ENCODE measurements at regions not wholly inside any gene's neighbourhood (a gene's known extent, or its start where the extent isn't known, plus 50 kb on each side); places are given as distances from the start of the nearest gene placed in this dataset.

GRCh38 chr6:170163405-170164170 lies 127.3 kb downstream of the DLL1 start:
- peaks cover 0 to 2% of the 10 kb centered on the region in 2 donors for H3K27me3 ChIP-seq (ENCODE audit: control insufficient read depth in 1 of 2, insufficient read depth in 2 of 2, low read length in 2 of 2)
- H3K9ac ChIP-seq (ENCODE audit: low read length in 2 of 2), result no peak overlapping the region
- H3K4me1 ChIP-seq (ENCODE audit: control insufficient read depth, insufficient read depth, low read length), result peaks cover 12% of the 10 kb centered on the region
- peaks cover 0 to 4% of the 10 kb centered on the region in 2 donors for H3K9me3 ChIP-seq (ENCODE audit: control insufficient read depth in 2 of 2, low read length in 2 of 2)
- H3K36me3 ChIP-seq (ENCODE audit: control insufficient read depth in 2 of 2, insufficient read depth in 2 of 2, low read length in 2 of 2), result no peaks in the 10 kb centered on the region
- H3K27ac ChIP-seq (ENCODE audit: low read length), result no peak overlapping the region
- H3K4me3 ChIP-seq (ENCODE audit: low read length in 2 of 2), result no peak overlapping the region

DNA sequence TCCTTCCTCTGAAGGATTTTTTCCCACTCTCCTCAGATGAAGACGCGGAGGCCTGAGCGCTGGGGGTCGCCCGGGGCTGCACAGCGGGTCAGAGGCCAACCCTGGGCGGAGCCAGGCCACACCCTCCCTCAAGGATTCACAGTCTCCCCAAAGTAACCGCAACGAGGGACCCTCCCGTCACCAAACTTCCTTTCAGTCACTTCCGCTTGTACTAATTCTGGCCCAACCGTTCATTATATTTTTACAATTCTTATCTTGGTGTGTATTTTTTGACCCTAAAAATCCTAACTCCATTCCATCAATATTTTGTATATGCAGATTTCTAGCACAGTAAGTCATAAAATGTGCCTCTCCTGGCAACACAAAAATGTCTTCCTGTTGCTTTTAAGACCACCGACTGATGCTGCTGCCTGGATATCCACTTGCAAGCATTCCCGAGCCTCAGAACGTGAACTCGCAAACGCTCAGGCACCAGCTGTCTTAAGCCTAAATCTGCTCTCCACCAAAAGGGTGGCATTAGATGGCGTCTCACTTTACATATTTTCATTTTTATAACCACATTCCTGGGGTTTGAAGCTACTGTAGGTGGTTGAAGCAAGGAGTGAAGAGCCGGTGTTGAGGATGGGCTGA lies 128.0 kb downstream of the DLL1 start:
- peaks cover 0 to 2% of the 10 kb centered on the region in 2 donors for H3K27me3 ChIP-seq (ENCODE audit: control insufficient read depth in 1 of 2, insufficient read depth in 2 of 2, low read length in 2 of 2)
- H3K9me3 ChIP-seq (ENCODE audit: control insufficient read depth in 2 of 2, low read length in 2 of 2), result no peaks in the 10 kb centered on the region
- H3K4me3 ChIP-seq (ENCODE audit: low read length in 2 of 2), result no peak overlapping the region
- H3K9ac ChIP-seq (ENCODE audit: low read length in 2 of 2), result no peak overlapping the region
- H3K4me1 ChIP-seq (ENCODE audit: control insufficient read depth, insufficient read depth, low read length), result peaks cover 12% of the 10 kb centered on the region
- no peak overlapping the region for H3K27ac ChIP-seq (ENCODE audit: low read length)
- H3K36me3 ChIP-seq (ENCODE audit: control insufficient read depth in 2 of 2, insufficient read depth in 2 of 2, low read length in 2 of 2), result no peaks in the 10 kb centered on the region

GRCh38 chr6:170162011-170162774 lies 128.7 kb downstream of the DLL1 start:
- Histone ChIP-seq H3K9me3 (ENCODE audit: control insufficient read depth in 2 of 2, low read length in 2 of 2) (no peaks in the 10 kb centered on the region), H3K36me3 (ENCODE audit: control insufficient read depth in 2 of 2, insufficient read depth in 2 of 2, low read length in 2 of 2) (no peaks in the 10 kb centered on the region), H3K27me3 (ENCODE audit: control insufficient read depth in 1 of 2, insufficient read depth in 2 of 2, low read length in 2 of 2) (peaks cover 0 to 2% of the 10 kb centered on the region in 2 donors), H3K4me1 (ENCODE audit: control insufficient read depth, insufficient read depth, low read length) (peaks cover 12% of the 10 kb centered on the region), H3K27ac (ENCODE audit: low read length) (no peak overlapping the region), H3K4me3 (ENCODE audit: low read length in 2 of 2) (no peak overlapping the region), H3K9ac (ENCODE audit: low read length in 2 of 2) (no peak overlapping the region)

- Histone ChIP-seq H3K4me3 (ENCODE audit: low read length in 2 of 2) (no peak overlapping the region), H3K36me3 (ENCODE audit: control insufficient read depth in 2 of 2, insufficient read depth in 2 of 2, low read length in 2 of 2) (no peaks in the 10 kb centered on the region), H3K27ac (ENCODE audit: low read length) (no peak overlapping the region), H3K4me1 (ENCODE audit: control insufficient read depth, insufficient read depth, low read length) (peaks cover 12% of the 10 kb centered on the region), H3K9me3 (ENCODE audit: control insufficient read depth in 2 of 2, low read length in 2 of 2) (no peaks in the 10 kb centered on the region), H3K27me3 (ENCODE audit: control insufficient read depth in 1 of 2, insufficient read depth in 2 of 2, low read length in 2 of 2) (peaks cover 0 to 2% of the 10 kb centered on the region in 2 donors), H3K9ac (ENCODE audit: low read length in 2 of 2) (no peak overlapping the region)
These were observed 130.0 kb downstream of the DLL1 start for GRCh38 chr6:170160628-170161611.

- Histone ChIP-seq H3K9me3 (ENCODE audit: control insufficient read depth in 2 of 2, low read length in 2 of 2) (no peaks in the 10 kb centered on the region), H3K27me3 (ENCODE audit: control insufficient read depth in 1 of 2, insufficient read depth in 2 of 2, low read length in 2 of 2) (peaks cover 0 to 2% of the 10 kb centered on the region in 2 donors), H3K4me3 (ENCODE audit: low read length in 2 of 2) (no peak overlapping the region), H3K4me1 (ENCODE audit: control insufficient read depth, insufficient read depth, low read length) (peaks cover 9% of the 10 kb centered on the region), H3K9ac (ENCODE audit: low read length in 2 of 2) (no peak overlapping the region), H3K27ac (ENCODE audit: low read length) (no peak overlapping the region), H3K36me3 (ENCODE audit: control insufficient read depth in 2 of 2, insufficient read depth in 2 of 2, low read length in 2 of 2) (no peaks in the 10 kb centered on the region)
These were observed 130.7 kb downstream of the DLL1 start for GRCh38 chr6:170160031-170160627.

DNA sequence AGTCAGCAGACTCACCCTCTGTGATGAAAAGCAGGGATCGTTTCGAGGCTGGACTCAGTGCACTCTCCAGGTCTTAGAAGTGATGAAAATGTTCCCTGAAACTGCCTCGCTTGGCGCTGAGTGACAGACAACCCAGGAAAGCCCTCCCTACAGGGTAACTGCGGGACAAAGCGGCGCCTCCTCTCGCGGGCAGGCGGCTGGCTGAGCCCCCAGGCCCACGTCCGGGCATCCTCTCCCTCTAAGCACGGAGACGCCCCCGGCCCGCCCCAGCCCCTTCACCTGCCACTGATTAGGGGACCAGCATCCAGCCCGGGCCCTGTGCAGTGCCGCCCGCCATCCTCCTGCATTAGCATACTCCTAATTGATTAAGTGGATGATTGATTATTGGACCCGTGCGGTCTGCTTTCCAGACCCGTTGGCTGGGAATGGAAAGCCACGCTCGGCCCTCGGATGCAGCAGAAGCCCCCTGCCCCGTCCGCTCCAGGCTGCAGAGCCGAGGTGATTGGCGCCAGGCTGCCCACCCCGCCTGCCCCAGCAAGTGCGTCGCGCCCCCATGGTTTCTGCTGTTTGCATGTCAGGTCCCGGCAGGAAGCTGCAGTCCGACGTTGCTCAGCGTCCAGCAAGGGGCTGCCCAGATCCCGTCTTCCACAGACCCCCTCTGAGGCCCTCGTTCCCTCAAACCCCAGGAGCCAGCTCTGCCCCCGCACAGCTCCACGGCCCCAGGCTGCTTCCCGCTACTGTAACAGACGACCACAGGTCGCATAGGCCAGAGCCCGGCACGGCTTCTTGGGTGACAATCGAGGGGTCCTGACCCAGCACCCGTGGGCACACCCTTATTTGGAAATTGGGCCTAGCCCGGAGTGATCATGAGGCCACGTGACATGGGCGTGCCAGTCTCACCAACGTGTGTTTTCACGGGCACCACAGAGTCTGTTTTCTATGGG lies 131.6 kb downstream of the DLL1 start:
- Histone ChIP-seq H3K9ac (ENCODE audit: low read length in 2 of 2) (no peak overlapping the region), H3K9me3 (ENCODE audit: control insufficient read depth in 2 of 2, low read length in 2 of 2) (no peaks in the 10 kb centered on the region), H3K27ac (ENCODE audit: low read length) (no peak overlapping the region), H3K4me3 (ENCODE audit: low read length in 2 of 2) (no peak overlapping the region), H3K4me1 (ENCODE audit: control insufficient read depth, insufficient read depth, low read length) (peaks cover 1% of the 10 kb centered on the region), H3K27me3 (ENCODE audit: control insufficient read depth in 1 of 2, insufficient read depth in 2 of 2, low read length in 2 of 2) (peaks cover 0 to 2% of the 10 kb centered on the region in 2 donors), H3K36me3 (ENCODE audit: control insufficient read depth in 2 of 2, insufficient read depth in 2 of 2, low read length in 2 of 2) (no peaks in the 10 kb centered on the region)

GRCh38 chr6:170158296-170159021 lies 132.4 kb downstream of the DLL1 start:
- H3K27ac ChIP-seq (ENCODE audit: low read length), result no peak overlapping the region
- H3K9ac ChIP-seq (ENCODE audit: low read length in 2 of 2), result no peak overlapping the region
- H3K27me3 ChIP-seq (ENCODE audit: control insufficient read depth in 1 of 2, insufficient read depth in 2 of 2, low read length in 2 of 2), result peaks cover 0 to 2% of the 10 kb centered on the region in 2 donors
- H3K9me3 ChIP-seq (ENCODE audit: control insufficient read depth in 2 of 2, low read length in 2 of 2), result no peaks in the 10 kb centered on the region
- no peaks in the 10 kb centered on the region for H3K4me1 ChIP-seq (ENCODE audit: control insufficient read depth, insufficient read depth, low read length)
- H3K36me3 ChIP-seq (ENCODE audit: control insufficient read depth in 2 of 2, insufficient read depth in 2 of 2, low read length in 2 of 2), result no peaks in the 10 kb centered on the region
- H3K4me3 ChIP-seq (ENCODE audit: low read length in 2 of 2), result no peak overlapping the region

DNA sequence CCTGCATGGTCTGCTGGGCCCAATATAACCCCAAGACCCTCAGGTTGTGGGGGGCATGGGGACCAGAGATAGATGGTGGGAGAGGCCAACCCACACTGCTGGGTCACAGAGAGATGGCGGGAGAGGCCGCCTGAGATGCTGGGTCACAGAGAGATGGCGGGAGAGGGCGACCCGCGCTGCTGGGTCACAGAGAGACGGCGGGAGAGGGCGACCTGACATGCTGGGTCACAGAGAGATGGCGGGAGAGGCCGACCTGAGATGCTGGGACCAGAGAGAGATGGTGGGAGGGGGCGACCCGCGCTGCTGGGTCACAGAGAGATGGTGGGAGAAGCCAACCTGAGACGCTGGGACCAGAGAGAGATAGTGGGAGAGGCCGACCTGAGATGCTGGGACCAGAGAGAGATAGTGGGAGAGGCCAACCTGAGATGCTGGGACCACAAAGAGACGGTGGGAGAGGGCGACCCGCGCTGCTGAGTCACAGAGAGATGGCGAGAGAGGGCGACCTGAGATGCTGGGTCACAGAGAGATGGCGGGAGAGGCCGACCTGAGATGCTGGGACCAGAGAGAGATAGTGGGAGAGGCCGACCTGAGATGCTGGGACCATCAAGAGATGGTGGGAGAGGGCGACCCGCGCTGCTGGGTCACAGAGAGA lies 133.2 kb downstream of the DLL1 start:
- Histone ChIP-seq H3K36me3 (ENCODE audit: control insufficient read depth in 2 of 2, insufficient read depth in 2 of 2, low read length in 2 of 2) (no peaks in the 10 kb centered on the region), H3K27me3 (ENCODE audit: control insufficient read depth in 1 of 2, insufficient read depth in 2 of 2, low read length in 2 of 2) (peaks cover 0 to 2% of the 10 kb centered on the region in 2 donors), H3K4me3 (ENCODE audit: low read length in 2 of 2) (no peak overlapping the region), H3K4me1 (ENCODE audit: control insufficient read depth, insufficient read depth, low read length) (peaks cover 5% of the 10 kb centered on the region), H3K27ac (ENCODE audit: low read length) (no peak overlapping the region), H3K9ac (ENCODE audit: low read length in 2 of 2) (no peak overlapping the region), H3K9me3 (ENCODE audit: control insufficient read depth in 2 of 2, low read length in 2 of 2) (no peaks in the 10 kb centered on the region)
